ENCODE measurements at regions not wholly inside any gene's neighbourhood (a gene's known extent, or its start where the extent isn't known, plus 50 kb on each side); places are given as distances from the start of the nearest gene placed in this dataset.
"Not testable (repeated sequence)": the region's sequence is repeated elsewhere in the genome, so short reads cannot be mapped to it uniquely, and the experiment has no call there.

DNA sequence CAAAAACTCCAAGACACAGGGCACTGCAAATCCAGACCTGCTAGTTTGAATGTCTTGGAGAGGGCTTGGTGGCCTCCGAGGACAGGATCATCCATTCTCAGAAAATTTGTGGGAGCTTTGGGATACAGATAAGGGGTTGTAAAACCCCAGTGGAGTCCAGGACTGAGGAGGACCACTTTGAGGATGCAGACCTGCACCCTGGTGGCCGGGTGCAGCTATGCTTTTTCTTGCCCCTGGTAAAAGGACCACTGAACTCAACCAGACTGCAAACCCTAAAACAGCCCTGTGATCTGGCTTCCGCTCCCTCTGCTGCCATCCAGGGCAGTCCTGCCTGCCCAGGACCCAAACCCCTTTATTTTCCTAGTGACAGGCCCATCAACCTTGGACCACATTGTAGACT lies 169.5 kb upstream of the DAAM1 start:
- no peak for DNase-seq

DNA sequence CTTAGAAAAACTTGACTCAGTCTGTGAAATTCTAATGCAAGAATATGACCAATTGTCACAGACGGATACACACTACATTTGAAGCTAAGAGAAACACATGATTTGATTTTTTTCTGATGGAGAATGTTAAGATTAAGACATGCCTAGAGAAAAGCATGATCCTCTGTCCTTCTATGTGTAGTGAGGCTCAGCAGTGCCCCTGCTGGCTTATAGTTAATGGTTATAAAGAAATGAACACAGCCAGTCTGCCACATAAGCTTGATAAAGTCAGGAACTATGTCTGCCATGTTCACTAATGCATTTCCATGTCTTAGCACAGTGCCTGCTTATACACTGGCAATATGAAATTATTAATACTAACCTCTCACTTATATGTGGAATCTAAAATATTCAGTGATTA lies 168.1 kb upstream of the DAAM1 start:
- DNase-seq = peak; percentile 17 to 26 (median 21)

DNA sequence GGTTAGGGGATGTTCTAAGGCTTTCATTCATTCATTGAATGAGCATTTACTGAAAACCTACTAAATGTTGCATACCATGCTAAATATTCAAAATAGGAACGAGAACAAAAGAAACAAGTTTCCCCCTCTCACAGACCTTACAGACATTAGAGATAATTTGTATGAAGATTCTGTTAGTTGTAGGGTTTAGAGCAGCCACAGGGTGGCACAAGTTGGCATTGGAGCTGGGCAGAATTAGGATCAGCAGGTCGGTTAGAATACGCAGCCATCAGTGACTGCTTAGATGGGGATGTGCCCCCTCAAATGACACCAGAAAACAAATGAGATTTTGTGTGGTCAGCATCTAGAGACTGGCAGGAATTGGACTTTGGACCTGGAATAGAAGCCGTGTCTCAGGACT lies 166.3 kb upstream of the DAAM1 start:
- peak in 1 of 3 donors; percentile 3 for DNase-seq

DNA sequence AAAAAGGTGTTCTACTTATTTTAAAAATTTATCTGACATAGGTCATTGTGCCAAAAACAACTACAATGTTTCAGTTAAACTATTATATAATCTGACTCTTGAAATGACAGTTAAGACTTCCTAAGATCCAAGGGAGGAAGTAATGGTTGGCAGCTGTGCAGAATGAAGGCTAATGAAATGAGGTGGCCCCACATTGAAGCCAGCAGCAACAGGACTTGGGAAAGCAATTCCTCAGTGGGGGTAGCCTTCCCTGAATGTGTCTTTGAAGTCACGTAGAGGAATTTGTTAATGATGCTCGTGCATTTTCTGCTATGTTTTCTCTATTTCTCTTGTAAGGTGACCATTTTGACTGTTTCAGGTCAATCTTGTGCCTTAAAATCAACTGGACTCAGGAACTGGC lies 162.4 kb upstream of the DAAM1 start:
- DNase-seq = no peak

DNA sequence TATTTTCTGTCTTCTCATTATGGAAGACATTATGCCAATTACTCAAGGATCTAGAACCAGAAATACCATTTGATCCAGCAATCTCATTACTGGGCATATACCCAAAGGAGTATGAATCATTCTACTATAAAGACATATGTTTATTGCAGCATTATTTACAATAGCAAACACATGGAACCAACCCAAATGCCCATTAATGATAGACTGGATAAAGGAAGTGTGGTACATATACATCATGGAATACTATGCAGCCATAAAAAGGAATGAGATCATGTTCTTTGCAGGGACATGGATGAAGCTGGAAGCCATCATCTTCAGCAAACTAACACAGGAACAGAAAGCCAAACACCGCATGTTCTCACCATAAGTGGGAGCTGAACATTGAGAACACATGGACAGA lies 161.8 kb upstream of the DAAM1 start:
- DNase-seq = not testable (repeated sequence)

DNA sequence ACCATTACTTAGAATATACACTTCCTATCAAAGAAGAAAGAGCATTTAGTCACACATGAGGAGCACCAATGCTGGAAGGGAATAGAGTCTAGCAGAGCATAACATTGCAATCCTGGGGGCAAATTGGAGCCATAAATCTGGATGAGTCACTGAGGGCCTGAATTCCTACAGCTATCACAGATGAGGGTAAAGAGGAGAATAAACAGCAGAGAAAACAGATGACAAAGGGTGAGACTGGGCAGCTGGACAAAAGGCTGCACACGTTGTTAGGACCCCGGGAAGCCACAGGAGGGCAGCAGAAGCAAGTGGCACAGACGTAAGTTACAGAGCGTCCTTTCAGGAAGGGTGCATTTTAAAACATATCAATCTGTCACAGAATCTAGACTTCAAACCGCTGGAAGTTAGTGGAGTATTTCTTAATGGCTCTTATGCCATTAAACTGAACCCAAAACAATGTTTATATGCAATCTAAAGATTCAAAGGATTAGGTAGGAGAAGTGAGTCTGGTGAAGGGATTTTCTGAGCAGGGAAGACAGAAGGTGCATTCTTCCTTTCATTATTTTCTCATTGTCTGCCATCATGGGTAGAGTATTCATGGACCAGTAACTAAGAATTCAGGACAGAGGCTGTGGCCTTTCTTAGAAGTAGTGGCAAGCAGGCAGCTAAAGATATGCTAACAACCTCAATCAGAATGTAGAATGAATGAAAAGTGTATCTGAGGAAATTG lies 159.8 kb upstream of the DAAM1 start:
- DNase-seq = peak; percentile 57 to 67 (median 59)

DNA sequence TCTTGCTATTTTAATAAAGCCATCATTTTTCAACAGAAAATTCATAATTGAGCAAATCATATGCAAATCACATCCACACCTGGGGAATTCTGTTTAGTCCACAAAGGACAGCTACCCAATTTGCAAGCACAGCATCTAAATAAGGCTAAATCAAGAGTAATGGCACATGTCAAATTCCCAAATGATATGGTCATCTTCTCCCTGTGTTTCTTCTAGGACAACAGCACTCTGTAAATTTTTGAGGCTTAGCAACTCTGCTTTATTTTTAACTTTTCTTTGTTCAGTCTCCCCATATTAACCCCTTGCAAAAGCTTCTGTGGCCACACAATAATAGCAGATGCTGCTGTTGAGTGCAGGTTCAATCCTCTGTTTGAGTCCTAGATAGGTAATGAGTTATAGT lies 155.6 kb upstream of the DAAM1 start:
- no peak for DNase-seq

DNA sequence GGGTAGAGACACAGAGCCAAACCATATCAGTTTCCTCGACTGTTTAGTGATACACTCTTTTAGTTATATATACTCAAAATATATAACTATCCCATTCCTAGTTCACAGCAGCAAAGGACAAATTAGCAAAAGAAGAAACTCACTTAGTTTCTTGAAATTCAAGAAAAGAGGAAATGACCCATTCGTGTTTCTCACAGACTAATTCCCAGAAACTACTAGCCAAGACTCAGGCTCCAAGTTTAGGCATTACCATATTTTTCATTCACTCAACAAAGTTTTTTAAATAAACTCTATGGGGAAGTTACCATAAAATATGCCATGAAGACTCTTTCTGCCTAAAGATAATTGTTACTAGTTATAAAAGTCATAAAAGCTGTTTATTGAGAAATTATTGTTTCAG lies 152.3 kb upstream of the DAAM1 start:
- DNase-seq = peak; percentile 20 to 43 (median 28)

DNA sequence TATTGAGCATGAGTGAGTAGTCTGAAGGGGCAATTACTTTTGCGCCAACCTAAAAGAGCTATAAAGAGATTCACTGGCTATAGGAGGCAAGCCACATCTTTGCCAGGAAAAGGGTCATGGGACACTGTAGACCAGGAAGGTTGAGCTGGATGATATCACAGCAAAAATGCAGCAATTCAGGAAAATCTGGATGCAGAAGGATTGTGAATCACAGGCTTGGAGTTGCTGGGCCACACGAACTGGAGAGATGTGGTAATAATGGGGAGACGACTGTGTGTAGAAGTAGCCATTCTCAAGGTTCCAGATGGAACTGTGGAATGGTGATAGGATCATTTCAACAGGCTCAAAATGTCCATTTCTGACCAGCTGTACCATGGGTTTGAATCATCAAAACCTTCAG lies 151.4 kb upstream of the DAAM1 start:
- DNase-seq = peak in 2 of 3 donors; percentile 24 to 37

DNA sequence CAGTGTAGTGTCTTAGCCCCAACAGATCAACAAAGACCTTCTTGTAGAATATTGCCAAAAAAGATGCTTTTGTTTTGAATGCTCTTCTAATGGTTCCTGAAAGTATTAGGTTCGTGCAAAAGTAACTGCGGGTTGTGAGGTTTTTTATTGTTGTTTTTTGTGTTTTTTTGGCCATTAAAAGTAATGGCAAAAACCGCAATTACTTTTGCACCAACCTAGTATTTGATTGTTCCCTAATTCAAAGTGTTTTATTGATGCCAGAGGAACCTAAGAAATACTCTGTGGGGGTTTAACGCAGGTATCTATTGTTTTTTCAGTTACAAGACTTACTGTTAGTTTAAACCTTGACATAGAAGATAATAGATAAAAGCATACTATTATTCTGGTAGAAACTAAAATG lies 150.8 kb upstream of the DAAM1 start:
- no peak for DNase-seq

DNA sequence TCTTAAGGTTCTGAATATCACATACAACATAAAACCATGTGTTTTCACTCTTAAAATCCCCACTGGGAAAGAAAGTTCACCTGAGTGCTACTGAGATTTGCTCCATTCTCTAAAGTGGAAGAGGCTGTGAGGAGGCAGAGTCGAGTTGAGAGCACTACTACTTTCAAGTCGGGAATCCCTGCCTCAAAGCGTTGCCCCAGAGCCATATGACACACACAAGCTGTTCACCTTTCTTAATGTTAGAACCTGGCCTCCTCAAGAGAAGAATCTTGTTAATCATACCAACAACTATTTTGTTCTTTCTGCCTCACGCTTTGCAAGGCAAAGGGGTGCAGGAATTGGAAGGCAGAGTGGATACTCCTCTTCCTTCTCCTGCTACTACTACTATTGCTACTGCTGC lies 149.7 kb upstream of the DAAM1 start:
- no peak for DNase-seq

DNA sequence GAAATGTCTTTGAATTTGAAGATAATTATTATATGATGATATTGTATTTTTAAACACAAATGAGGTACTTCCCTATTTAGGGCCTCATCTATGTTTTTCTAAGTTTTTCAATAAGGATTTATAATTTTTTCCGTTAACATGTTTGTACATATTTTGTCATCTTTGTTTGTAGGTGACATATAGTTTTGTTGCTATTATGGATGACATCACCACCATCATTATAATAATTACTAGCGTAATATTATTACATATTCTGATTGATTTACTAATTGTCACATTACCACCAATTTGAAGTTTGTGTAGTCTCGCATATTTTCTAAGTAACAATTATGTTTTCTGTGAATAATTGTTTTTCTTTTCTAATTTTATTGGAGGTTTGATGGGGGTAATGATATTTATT lies 147.2 kb upstream of the DAAM1 start:
- no peak for DNase-seq

DNA sequence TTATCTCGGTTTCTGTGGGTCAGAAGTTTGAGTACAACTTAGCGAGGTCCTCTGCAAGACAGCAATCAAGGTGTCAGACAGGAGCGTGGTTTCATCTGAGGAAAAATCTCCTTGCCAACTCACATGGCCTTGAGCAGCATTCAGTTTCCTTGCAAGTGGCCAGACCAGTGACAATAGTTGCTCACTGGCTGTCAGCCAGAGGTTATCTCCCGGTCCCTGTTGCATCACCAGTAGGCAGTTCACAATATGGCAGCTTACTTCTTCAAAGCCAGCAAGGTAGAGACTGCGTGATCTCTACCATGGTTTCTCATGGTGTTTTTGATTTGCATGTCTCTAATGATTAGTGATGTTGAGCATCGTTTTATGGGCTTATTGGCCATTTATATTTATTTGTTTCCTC lies 143.8 kb upstream of the DAAM1 start:
- no peak for DNase-seq

DNA sequence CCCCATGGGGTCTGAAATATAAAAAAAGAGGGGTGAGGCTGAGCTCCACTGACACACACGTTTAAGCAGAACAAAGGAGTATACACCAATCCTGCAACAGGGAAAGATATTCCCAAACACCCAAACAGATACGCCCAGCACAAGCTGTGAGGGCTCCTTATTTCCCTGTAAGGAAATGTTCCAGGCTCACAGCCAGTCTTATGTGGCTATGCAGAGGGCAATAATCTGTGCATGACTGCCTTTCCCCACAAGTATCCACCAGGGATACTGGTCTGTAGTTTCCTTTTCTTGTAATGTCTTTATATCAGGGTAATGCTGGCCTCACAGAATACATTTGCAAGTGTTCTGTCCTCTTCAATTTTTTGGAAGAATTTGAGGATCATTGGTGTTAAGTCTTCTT lies 141.7 kb upstream of the DAAM1 start:
- no peak for DNase-seq

DNA sequence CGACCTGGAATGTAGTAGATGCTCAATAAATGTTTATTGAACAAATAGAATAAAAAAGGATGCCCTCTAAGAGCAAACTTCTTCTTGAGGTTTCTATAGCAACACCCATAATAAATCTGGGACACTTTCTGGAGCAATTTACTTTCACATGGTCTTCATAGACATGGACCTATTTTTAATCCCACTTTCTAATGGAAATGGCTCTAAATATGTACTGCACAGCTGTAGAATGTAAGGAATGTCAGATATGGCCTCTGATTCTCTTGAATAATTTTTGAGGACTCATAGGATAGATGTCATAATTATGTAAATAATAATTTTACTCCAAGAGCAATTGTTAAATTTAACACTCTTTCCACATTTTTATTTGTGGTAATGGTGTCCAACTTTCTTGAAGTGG lies 133.5 kb upstream of the DAAM1 start:
- DNase-seq = no peak

DNA sequence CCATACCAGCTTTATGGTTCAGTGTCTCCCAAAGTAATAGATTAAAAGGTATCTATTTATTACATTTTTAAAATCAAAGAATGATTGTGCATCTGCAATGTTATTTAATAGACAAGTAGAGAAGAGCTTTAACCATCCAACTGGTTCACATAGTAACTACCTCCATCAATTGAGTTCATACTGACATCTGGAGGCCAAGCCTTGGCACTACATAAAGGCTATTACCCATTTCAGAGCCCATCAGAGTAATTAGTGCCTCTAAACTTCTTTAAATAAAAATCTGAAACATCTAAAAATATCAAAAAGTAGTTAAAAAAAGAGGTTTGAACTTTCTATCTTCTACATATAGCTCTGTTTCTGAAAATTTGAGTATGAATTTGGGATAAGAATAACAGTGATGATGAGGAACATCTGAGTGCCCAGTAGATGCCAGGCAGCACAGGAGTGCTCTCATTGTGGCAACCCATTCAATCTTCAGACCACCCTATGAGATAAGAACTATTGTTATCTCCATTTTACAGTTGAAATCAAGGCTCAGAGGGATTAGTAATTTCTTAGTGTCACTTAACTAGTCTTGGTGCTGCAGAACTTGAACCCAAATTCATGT lies 132.9 kb upstream of the DAAM1 start:
- peak; percentile 50 to 67 (median 63) for DNase-seq

DNA sequence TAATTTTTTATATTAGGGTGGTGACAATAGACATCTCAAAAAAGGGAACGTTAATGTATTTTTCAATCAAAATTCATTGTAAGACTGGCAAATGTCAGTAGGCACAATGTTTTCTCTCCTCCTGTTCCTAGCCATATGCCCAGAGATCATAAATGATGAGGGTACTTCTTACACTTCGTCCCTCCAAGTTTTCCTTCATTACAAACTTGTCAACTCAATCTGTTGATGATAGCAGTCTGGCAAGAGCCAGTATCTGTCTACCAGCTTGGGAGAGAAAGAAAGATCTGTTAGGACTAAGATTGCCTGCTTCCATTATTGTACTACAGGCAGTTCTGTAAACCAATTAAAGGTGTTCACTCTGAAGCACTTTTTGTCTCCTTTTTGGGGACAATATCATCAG lies 130.9 kb upstream of the DAAM1 start:
- no peak for DNase-seq

DNA sequence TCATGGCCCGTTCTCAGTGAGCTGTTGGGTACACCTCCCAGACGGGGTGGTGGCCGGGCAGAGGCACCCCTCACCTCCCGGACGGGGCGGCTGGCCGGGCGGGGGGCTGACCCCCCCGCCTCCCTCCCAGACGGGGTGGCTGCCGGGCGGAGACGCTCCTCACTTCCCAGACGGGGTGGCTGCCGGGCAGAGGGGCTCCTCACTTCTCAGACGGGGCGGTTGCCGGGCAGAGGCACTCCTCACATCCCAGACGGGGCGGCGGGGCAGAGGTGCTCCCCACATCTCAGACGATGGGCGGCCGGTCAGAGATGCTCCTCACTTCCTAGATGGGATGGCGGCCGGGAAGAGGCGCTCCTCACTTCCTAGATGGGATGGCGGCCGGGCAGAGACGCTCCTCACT lies 129.7 kb upstream of the DAAM1 start:
- DNase-seq = not testable (repeated sequence)

DNA sequence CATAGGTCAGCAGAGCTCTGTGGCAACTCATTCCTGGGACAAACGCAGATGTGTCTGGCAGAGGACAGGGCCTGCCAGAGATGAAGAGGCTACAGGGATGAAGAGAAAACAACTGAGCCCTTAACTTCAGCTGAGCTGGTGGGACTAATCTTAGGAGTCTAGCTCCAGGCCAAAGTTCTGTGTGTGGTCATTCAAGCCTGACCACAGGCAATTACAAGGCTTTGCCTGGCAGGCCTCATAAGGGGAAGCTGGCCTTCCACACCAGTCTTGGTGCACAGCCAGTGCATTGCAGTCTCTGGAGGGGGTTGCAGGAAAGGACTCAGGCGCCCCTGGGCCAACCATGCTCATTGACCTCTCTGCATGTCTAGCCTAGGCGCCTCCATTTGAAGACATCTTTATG lies 127.6 kb upstream of the DAAM1 start:
- DNase-seq = no peak

DNA sequence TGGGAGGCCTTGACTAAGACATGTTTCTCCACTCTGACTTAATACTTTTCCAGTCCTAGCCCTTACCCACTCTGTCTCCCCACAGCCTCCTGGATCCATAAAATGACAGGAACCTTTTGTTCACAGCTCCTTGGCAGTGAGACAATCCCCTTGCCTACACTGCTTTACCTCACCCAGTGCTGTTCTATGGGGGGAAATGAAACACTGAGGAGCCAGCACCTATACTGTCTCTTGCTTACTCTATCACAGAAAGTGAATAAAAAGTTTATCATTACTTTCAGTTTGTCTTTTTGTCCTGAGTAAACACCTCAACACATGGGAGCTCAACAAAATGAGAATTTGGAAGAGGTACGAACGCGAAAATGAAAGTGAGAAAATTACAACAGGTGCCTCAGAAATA lies 127.2 kb upstream of the DAAM1 start:
- DNase-seq = no peak

DNA sequence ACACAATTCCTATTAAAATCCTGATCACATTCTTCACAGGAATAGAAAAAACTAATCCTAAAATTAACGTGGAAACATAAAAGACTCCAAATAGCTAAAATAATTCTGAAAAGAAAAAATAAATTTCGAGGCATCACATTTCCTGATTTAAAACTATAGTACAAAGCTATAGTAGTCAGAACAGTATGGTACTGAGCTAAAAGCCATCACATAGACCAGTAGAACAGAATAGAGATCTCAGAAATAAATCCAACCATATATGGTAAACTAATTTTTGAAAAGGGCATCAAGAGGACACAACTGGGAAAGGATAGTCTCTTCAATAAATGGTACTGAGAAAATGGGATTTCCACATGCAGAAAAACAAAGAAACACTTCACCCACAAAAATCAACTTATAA lies 125.2 kb upstream of the DAAM1 start:
- DNase-seq = no peak

DNA sequence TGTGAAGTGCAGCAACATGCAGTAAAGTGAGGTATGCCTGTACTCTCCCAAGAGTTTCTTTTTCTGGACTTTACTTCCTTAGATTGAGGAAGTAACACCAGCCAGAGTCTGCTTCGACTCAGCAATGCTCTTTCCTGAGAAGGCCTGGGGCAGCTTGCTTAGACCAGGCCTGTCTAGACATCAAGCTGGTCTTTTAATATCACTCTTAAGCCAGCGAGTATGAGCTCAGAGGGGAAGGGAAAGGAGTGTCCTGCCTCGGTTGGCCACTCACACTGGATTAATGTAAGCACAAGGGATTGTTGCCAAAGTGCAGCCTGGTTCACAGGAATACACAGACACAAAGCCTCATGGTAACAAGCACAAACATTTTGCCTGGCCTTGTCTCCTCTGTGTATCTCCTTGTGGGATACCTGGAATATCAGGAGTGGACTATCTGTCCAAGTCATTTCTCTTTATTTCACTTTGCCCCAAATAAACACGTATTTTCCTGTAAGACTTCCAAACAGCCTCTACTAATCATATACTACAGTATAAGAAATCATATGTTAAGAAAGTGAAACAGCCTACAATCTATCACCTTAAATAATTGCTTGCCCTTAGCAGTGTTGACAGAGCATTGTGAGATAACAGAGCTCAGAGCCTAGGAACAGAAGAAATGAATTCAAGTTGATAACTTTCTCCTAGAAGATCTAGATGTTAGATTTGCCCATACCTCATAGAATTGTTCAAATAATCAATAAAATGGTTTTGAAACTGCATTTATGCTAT lies 121.2 kb upstream of the DAAM1 start:
- peak; percentile 10 to 25 (median 20) for DNase-seq

DNA sequence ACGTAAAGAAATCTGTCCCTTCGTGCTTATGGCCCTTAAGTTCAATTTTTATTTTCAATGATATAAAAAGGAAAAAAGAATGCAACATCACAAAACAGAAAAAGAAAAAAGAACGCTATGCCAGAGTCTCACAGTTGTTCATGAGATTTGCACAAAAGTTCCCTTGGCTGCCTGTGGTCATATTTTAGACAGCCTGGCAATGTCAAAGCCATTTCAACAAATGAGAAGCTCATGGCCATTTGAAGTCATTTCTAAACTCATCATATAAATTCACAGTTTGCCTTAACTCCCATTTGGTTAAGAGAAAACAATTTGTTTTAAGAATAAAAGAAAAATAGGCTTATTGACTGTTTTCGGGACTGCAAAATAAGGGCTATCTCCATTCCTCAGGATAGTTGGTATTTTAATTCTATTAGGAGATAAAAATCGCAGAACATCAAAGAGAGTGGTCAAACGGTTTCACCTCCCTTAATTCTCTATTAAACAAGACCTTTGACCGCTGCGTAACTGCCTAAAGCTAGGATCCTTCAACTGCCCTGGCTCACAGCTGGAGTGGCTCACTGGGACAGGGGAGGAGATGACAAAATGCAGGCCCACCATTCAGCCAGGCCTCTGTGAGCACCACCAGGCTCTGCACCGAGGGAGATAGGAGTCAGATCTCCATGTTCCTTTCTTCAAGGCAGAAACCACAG lies 119.2 kb upstream of the DAAM1 start:
- no peak for DNase-seq

DNA sequence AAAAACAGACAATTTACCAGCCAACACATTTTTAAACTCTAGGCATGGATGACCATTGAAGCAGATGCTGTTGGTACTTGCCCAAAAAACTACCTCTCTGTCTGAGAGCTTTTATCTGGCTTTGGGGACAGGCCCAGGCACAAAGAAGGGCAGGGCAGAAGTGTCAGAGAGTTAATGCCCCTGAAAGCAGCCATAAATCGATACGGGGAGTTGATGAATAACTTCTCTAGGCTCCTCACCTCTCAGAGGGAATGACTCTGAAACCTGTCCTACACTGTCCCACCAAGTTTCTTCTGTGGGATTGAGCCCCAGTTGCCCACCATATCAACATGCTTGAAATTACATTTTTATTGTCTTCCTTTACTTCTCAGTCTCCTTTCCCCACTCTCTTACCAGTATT lies 113.0 kb upstream of the DAAM1 start:
- no peak for DNase-seq

All from suppressor macrophage treated with lipopolysaccharide for 1 hour (primary cell).